Activated naive CD4-positive, alpha-beta T cell treated with Interleukin-2 at 50 U/mL for 16 hours (primary cell): ENCODE measurements at regions not wholly inside any gene's neighbourhood (a gene's known extent, or its start where the extent isn't known, plus 50 kb on each side); places are given as distances from the start of the nearest gene placed in this dataset.

Experiments
- DNase-seq: peaks from one replicate; pipeline ENCODE4 v3.0.0-alpha.2; 2020

DNA sequence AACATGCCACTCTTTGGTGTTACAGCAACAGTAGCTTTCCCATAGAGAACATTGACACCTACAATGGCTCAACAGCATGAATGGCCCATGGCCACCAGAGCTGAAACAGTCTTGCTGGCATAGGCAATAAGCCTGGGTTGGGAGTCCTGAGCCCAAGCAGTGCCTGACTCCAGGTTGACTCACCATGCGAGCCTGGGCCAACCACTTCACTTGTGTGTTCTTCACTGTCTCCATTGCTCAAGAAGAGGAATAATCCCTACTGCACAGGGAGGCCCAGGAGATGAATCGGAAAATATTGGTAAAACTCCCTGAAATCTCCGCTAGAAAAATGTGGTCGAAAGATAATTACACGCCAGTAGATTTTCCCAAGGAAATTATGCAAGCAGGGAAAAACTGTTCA is 89.2 kb upstream of the INHBA start:
- no peak for DNase-seq

- no peak for DNase-seq
Measured at GRCh38 chr7:41788556-41788955, 85.7 kb upstream of the INHBA start.

DNA sequence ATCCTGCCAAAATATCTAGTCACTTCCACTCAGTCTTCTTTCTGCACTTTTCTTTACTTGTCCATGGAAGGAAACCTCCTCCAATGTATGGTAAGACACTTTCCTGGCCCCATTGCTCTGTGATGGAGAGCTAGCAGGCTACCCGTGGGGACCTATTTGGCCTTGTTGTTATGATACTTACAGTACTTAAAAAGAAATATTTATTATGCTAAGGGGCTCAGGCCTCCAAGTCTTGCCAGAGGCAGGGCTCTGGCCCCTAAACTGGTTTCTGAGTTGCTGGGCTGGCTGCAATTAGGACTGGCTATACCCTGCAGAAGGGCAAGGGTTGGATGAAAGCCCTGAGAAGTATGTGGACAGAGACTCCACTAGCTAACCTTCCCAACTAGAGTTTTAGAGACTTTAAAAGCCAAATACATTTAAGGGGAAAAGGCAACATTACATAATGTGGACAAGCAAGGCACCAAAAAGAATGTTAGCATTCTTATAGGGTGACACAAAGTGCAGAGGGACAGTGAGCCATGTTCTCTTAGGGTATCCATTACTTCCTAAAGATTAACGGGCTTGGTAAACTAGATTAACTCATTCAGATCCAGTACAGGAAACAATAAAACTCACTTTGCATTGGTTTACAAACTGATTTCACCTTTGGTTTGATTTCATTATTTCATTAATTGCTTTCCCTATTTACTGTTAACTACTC is 84.9 kb upstream of the INHBA start:
- DNase-seq = no peak

- no peak for DNase-seq
Measured at GRCh38 chr7:41786944-41787343, 84.1 kb upstream of the INHBA start.

- DNase-seq = no peak
Measured at GRCh38 chr7:41786404-41786803, 83.5 kb upstream of the INHBA start.

GRCh38 chr7:41785840-41786239 is 83.0 kb upstream of the INHBA start:
- no peak for DNase-seq

DNA sequence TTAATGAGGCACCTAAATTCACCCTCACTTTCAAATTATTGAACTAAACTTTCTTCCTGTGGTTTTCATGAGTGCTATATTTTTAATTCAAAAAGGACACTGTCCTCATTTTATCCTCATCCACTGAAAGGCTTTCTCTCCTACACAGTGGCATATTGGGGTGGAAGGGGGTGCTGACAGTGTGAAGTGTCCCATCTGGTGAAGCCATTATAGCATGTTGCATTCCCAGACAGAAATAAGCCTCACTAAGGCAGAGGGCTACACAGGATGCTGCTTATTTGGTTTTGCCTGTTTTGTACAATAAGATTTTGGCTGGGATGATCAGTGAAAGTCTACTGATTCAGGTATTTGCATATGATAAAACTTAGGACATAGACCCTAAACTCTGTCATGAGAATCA is 82.4 kb upstream of the INHBA start:
- no peak for DNase-seq

GRCh38 chr7:41779918-41780317 is 77.0 kb upstream of the INHBA start:
- DNase-seq = no peak

- no peak for DNase-seq
Measured at GRCh38 chr7:41777894-41778596, 75.2 kb upstream of the INHBA start.

- no peak for DNase-seq
Measured at GRCh38 chr7:41774966-41775365, 72.1 kb upstream of the INHBA start.

- DNase-seq = no peak
Measured at GRCh38 chr7:41773756-41774155, 70.9 kb upstream of the INHBA start.

- DNase-seq = no peak
Measured at GRCh38 chr7:41771717-41772116, 68.8 kb upstream of the INHBA start.

DNA sequence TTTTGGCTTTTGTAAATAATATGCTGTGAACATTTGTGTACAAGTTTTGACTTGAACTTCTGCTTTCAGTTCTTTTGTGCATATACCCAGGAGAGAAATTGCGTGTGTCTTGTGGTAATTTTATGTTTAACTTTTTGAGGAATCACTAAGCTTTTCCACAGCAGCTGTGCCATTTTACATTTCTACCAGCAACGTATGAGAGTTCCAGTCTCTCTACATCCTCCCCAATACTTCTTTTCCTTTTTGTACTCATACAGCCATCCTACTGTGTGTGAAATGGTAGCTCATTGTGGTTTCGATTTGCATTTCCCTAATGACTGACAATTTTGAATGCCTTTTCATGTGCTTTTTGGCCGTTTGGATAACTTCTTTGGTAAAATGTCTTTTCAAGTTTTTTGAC is 66.3 kb upstream of the INHBA start:
- DNase-seq = no peak

DNA sequence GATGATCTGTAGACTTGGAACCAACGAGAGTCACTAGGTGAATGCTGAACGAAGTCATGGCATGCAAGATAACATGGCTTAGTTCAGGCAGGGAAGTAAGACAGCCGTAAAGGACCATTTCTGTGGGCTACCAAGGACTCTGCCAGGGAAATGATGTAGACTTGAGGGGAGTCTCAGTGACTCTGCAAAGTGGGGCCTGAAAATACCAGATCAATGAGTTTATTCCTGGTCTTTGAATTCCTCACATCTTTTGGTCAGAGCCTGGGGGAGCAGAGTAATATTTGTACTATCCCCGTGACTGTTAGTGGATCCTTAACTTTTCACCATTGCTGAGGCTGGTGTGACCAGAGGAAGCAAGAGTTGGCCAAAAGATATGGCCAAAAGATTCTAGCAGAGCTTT is 60.7 kb upstream of the INHBA start:
- DNase-seq = no peak

DNA sequence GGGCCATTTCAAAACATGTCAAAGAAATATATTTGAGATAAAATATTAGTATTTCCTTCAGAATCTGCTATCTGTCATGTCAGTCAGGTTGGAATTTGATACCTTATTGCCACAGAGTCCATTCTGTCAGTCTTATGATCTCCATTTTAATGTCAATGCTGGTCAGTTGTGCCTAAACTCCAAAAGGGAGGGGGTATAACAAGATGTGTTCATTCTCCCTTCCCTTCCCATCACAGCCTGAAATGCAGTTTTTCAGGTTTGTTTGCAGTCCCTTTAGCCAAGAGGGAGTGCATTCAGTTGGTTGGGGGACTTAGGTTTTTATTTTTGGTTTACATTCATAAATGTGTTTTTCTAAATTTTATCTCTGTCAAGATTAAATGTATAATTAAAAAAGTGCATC is 59.8 kb upstream of the INHBA start:
- no peak for DNase-seq

DNA sequence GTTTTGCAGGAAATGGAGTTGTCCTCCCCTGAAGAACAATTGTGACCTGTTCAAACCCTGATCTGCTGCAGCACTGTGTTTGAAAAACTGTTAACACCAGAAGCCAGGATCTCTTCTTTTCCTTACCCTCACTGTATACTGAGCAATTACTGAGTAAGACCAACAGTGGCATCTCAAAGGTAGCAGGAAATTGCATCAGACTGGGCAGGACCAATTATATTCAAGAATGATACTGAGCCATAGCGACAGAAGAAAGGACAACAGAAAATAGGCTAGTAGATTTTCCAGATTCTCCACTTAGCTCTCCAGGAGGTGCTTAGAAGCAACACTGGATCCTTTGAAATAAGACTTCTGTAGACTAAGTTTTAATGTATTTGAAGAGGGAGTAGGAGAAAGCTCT is 57.4 kb upstream of the INHBA start:
- DNase-seq = no peak

DNA sequence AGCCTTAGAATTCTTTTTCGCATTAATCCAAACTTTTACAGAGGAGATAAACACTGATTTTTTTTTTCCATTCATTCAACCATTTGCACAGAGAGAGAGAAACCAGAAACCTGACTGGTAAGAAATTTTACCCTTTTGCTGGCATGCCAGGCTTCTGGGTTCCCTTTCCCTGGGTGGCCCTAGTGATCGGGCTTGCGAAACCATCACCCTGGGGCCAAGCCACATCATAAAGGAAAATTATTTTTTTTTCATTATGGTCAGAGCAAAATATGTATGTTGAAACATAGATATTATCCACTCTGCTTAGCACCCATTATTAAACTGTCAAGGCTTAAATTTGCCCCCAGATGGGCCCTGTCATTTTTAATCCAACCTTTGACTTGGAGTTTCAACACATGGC is 55.4 kb upstream of the INHBA start:
- no peak for DNase-seq

DNA sequence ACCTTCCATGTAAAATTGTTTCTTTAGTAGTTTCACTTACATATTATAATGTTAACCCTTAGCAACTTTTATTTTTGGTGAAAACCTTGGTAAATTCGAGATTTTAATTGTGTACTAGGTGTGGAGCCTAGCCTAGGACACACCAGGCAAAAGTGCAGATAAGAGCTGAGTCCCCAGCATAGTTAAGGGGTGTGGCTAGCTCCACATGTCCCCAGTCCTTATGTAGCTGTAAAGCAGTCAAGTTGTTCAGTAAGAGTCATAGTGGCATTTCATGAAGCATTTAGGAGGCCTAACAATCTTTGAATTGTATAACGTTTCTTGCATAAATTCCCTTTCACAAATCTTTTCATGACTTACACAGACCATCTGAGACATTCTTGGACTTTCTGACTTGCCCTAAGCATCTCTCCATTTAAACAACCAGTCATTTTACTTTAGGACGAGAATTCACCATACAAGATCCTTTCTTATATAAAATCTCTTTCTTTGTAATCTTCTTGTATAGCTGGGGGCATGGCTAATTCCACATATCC is 53.8 kb upstream of the INHBA start:
- no peak for DNase-seq

DNA sequence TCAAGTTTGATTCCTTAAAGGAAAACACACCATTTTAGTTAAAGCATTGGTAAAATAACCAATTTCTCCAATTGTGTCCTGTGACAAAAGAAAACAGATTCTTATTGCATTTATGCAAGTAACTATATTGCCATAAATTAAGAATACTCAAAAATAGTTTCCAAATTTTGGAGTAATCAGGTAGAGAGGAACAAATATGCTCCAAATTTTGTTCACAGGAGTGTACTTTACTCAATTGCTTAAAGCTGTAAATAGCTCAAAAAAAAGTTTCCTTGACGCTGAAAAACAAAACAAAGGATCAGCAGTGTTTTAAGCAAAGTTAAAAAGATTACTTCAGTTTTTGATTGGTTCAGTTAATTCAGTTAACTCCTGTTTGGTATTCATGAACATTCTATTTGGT is 52.2 kb upstream of the INHBA start:
- no peak for DNase-seq

GRCh38 chr7:41754046-41754445 is 51.2 kb upstream of the INHBA start:
- no peak for DNase-seq
